ENCODE measurements at regions not wholly inside any gene's neighbourhood (a gene's known extent, or its start where the extent isn't known, plus 50 kb on each side); places are given as distances from the start of the nearest gene placed in this dataset.
"Not testable (repeated sequence)": the region's sequence is repeated elsewhere in the genome, so short reads cannot be mapped to it uniquely, and the experiment has no call there.

DNA sequence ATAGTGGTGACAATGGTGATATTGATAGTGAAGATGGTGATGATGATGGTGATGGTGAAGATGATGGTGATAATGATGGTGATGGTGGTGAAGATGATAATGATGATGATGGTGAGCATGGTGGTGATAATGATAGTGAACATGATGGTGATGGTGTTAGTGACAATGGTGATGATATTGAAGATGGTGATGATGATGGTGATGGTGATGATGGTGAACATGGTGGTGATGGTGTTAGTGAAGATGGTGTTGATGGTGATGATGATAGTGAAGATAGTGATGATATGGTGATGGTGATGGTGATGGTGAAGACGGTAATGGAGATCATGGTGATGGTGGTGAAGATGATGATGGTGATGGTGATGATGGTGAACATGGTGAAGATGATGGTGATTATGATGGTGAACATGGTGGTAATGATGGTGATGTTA lies 259.2 kb downstream of the MATN1 start:
- DNase-seq (ENCODE audit: low read depth in 2 of 2, low spot score in 1 of 2): no peak

DNA sequence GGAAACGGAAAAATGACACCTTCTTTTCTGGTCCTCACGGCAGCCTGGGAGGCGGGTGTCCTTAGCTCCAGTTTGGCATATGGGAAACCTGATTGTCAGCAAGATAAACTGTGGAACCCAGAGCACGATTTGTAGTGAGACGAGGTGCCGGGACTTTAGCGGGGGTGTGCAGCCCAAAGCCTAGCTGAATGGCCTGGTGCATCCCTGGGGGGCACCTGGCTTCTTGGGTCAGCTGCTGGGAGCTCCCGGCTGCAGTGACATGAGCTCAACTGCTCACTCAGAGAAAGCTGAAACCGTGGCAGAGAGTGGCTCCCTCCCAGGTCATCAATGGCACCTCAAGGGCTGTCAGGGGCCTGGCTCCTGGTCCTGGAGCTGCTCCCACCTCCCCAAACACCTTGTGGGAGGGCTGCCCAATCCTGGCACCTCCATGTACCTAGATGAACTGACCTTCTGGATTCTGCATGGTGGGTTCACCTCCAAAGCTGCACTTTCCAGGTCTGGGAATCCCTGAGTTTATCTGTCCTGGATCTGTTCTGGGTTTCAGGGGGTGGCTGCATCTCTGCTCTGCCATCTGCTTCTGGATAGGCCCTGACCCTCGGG lies 260.5 kb downstream of the MATN1 start:
- DNase-seq (ENCODE audit: low read depth in 2 of 2, low spot score in 1 of 2): no peak

DNA sequence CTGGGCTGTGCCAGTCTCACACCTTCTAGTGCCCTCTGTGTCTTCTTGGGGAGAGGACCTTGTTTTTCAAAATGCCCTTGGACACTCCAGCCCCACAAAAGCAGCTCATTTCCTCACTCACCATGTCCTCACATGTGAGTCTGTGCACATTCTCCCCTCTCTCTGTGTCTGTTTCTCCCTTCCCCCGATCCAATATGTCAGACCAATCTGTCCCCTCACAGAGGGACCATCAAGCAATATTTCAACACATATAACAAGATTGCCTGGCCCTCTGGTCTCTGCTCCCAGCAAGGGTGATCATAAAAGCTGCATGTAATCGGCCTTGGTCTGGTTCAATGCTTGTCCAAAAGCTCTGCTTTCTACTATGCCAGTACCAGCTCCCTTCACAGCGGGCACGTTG lies 261.2 kb downstream of the MATN1 start:
- no peak for DNase-seq (ENCODE audit: low read depth in 2 of 2, low spot score in 1 of 2)

DNA sequence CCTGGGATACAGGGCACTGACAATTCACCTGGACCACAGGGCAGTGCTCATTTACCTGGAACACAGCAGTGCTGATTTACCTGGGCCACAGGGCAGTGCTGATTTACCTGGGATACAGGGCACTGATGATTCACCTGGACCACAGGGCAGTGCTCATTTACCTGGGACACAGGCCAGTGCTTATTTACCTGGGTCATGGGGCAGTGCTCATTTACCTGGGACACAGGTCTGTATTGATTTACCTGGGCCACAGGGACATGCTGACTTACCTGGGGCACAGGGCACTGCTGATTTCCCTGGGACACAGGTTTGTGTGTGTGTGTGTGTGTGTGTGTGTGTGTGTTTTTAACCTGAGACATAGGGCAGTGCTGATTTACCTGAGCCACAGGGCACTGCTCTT lies 261.7 kb downstream of the MATN1 start:
- DNase-seq (ENCODE audit: low read depth in 2 of 2, low spot score in 1 of 2): no peak

DNA sequence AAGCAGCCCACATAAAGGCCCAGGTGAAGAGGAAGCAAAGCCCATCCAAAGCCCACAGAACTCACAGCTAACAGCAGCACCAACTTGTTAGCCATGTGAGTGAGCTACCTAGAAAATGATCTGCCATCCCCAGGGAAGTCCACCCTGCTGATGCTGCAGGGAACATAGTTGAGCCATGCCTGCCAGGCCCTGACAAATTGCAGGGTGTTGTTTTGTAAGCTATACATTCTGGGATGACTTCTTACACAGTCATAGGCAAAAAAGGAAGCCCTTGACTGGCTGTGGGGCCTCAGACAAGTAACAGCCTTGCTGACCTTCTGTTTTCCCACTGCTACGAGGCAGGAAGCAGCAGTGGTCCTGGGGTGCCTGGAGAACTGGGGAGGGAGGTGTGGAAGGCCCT lies 262.7 kb downstream of the MATN1 start:
- no peak for DNase-seq (ENCODE audit: low read depth in 2 of 2, low spot score in 1 of 2)

DNA sequence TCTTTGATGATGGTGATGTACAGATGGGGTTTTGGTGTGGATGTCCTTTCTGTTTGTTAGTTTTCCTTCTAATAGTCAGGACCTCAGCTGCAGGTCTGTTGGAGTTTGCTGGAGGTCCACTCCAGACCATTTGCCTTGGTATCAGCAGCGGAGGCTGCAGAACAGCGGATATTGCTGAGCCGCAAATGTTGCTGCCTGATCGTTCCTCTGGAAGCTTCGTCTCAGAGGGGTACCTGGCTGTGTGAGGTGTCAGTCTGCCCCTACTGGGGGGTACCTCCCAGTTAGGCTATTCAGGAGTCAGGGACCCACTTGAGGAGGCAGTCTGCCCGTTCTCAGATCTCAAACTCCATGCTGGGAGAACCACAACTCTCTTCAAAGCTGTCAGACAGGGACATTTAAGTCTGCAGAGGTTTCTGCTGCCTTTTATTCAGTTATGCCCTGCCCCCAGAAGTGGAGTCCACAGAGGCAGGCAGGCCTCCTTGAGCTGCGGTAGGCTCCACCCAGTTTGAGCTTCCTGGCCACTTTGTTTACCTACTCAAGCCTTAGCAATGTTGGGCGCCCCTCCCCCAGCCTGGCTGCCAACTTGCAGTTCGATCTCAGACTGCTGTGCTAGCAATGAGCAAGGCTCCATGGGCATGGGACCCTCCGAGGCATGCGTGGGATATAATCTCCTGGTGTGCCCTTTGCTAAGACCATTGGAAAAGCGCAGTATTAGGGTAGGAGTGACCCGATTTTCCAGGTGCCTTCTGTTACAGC lies 264.5 kb downstream of the MATN1 start:
- DNase-seq (ENCODE audit: low read depth in 2 of 2, low spot score in 1 of 2): not testable (repeated sequence)

DNA sequence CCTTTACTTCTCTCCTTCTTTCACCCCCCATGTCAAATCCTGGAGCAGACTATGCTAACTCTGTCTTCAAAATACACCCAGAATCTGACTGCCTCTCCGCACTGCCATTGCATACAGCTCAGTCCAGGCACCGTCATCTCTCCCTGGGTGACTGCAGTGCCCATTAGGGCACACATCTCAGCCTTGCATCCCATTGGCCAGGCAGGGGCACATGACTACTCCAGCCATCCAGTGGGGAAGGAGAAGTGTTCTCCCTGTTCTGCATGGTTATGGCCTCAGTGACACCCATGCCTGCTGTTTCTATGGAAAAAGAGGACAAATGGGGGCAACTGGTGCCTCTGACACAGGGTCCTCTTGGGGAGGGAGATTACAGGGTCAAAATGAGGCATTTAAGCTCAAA lies 270.5 kb downstream of the MATN1 start:
- DNase-seq (ENCODE audit: low read depth in 2 of 2, low spot score in 1 of 2): no peak

DNA sequence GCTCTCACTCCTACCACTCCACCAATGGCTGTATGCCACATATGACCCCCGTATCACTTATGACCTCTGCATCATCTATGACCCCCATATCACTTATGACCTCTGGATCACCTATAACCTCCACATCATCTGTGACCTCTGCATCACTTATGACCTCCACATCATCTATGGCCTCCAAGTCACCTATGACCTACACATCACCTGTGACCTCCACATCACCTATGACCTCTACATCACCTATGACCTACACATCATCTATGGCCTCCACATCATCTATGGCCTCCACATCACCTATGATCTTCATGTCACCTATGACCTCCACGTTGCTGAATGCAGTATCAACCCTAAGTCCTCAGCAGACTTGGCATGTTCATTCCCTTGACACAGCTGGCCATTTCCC lies 271.2 kb downstream of the MATN1 start:
- DNase-seq (ENCODE audit: low read depth in 2 of 2, low spot score in 1 of 2): no peak

DNA sequence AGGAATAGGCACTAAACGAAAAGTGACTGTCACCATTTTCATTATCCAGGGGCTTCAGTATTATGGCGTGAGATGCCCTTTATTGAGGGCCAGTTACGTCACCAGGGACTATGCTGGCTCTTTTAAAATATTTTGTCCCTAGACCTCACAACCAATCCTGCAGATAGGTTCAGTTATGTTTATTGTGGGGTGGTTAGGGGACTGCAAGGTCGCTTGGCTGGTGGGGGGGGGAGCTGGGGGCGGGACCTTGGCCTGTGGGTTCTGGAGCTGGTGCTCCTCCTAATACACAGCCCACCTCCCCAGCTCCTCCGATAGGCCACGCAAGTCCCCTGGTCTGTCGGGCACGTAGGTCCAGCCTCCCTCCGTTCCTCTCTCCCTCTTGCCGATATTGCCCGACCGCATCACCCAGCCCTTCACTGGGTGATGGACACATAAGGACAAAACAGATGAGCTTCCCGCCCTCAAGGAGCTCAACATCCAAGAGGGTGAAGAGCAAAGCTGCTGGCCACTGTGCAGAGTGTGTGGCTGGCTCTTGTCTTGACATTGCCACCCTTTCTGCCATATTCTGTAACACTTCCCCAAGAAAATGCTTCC lies 271.8 kb downstream of the MATN1 start:
- no peak for DNase-seq (ENCODE audit: low read depth in 2 of 2, low spot score in 1 of 2)

DNA sequence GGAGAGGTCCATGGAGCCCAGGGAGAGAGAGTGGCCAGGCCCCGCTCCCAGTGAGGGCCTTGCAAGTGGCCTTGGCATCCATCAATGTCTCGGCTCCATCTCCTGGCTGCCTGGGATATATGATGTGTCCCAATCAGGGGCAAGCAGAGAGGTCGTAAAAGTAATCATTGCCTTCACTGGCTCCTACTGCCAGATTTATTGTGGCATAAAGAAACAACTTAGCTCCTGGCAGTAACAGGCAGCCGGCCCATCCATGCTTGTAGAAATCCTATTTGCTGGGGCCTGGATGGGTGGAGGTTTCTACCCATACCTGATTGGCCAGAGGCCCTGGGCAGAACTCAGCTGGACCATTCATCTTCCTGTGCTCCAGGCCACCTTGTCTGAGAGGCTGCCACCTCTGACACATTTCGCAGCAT lies 272.6 kb downstream of the MATN1 start:
- DNase-seq (ENCODE audit: low read depth in 2 of 2, low spot score in 1 of 2): no peak

DNA sequence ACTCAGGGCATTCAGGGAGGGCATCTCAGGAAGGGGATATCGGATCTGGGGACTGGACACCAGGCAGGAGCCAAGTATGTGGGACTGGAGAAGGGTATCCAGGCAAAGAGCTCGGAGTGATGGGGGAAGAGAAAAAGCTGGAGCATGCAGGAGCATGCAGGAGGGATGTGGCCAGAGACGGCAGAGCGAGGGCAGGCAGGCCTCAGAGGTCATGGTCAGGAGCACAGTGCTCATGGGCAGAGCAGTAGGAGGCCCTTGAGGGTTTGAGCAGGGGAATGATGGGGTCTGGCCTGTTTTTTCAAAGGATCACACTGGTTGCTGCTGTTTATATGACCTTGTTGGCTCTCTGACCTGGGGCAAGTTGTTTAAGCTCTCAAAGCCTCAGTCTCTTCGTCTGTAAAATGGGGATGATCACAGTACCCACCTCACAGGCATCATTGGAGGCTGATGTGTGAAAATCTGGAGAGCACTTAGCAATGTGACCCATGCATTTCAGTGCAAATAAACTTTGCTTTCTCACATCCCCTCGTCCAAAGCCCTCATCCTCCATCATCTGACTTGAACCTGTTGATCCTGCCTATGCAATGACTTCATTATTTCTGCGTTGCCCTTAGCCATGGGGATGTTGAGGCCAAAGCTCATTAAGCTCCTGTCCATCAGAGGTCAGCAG lies 273.1 kb downstream of the MATN1 start:
- no peak for DNase-seq (ENCODE audit: low read depth in 2 of 2, low spot score in 1 of 2)

DNA sequence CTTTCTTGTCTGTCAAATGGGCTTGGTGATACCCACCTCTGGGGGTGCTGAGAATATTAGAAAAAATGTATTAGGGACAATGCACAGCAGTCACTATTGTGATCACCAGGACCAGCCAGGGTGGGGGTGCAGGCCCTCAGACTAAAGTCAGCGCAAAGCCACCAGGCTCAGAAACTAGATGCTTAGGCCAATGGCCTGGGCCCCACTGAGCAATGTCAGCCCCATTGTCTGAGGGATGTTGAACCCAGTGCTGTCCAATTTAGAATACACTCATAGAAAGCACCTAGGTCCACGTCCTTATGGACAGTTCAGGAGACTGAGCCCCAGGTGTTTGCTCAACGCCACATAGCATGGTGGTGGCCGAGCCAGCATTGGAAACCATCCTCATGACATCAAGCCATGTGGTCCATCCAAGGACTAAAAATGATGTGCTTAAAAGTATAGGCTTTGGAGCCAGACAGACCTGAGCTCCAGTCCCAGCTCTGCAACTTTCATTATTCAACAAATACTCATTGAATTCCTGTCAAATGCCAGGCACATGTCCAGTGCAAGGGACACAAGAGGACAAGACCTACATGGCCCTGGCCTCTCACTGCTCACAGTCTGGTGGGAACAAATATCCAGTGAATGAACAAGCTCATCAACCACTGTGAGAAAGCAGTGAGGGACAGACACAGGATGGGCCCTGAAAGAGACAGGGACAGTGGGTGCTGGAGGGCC lies 273.8 kb downstream of the MATN1 start:
- DNase-seq (ENCODE audit: low read depth in 2 of 2, low spot score in 1 of 2): no peak

DNA sequence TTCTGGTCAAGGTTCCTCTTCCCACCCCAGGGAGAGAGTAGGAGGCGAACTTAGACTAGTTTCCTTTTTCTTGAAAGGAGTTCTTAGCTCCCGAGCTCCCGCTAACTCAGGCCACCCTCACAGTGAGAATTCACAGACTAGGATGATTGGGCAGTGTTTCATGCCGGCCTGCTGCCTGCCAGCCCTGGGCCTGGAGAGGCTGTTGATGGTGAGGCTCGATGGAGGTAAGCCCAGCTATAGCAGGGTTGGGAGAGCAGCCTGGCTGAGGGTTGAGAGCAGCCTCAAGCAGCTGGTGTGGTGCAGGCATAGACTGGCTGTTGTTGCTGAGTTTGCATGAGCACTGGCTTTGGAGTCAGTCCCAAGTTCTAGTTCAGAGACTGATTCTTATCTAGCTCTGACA lies 274.4 kb downstream of the MATN1 start:
- DNase-seq (ENCODE audit: low read depth in 2 of 2, low spot score in 1 of 2): no peak

DNA sequence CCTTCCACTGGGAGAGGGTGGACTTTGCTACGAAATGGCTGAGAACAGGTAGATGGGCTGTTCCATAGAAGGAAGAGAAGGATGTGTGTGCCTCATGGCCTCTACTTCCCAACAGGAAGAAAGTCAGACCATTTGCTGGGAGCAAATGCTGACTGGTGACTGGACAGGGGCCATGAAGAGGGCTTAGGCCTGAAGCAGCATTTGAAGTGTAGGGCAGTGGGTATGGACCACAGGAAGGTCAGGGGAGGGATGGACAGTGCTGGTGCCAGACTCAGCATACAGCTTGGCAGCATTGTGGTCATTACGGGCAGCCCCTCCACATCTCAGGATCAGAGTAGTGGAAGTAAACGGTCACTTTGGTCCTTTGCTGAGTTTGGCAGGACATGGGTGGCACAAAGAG lies 275.7 kb downstream of the MATN1 start:
- no peak for DNase-seq (ENCODE audit: low read depth in 2 of 2, low spot score in 1 of 2)

DNA sequence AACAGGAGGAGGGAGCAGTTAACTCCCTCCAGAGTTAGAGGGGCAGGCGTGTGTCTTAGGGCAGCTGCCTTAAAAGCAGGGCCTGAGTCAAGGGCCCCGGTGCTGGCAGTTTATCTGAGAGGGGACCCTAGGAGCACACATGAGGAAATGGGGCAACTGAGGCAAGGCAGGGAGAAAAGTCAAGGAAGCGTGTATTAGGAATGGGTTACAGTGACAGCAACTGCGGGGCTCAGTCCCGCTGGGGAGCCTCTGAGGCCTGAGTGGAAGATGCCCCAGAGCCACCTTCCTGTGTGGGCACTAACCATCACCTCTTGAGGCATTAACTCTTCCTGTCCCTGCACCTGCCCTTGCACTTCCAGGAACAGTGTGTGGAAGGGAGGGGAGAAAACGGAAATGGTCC lies 276.3 kb downstream of the MATN1 start:
- DNase-seq (ENCODE audit: low read depth in 2 of 2, low spot score in 1 of 2): no peak

DNA sequence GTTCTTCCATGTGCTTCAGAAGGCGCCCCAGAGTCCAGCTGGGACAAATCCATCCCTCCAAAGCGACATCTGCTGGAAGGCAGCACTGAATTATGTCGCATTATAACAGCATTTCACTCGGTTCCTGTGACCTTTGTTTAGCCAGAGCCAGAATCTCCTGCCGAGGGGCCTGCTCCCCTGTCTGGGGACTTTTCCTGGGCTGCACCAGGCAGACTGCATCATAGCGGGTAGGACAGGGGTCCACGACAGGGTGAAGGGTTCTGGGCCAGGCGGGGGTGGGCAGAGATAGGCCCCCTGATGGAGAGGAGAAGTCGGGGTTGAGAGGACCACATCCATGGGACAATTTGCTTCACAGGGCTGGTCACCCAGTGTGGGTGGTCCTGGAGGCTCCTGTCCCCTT lies 276.9 kb downstream of the MATN1 start:
- DNase-seq (ENCODE audit: low read depth in 2 of 2, low spot score in 1 of 2): no peak

DNA sequence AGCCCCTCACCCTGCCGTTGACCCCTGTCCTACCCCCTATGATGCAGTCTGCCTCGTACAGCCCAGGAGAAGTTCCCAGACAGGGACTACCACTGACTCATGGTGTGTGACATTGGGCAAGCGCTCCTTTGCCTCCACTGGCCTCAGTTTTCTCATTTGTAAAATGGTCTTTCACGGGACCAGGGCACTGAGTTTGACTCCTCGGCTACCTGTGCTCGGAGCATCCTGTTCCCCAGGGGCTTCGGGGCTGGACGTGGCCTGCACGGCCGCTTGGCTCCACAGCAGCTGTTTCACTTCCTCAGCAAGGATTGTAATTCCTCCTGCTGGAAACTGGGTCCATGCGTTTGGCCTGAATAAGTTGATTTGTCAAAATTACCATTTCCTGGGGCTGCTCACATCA lies 277.3 kb downstream of the MATN1 start:
- no peak for DNase-seq (ENCODE audit: low read depth in 2 of 2, low spot score in 1 of 2)

DNA sequence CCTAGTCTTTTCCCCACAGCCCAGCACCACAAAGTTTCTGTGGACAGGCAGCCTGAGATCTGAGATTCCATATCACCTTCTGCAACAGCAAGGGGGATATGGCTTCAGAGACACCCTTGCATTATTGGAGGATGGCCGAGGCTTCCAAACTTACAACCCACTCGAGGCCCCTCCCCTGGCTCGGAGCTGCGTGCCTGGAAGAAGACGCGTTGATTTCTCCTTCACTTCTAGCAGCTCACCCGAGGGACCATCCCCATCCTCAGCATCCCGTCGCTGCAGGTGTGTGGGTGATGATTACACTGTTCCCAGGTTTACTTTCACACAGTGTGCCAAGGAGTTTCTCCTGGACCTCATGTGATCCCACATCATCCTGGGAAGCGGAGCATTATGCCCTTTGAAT lies 277.9 kb downstream of the MATN1 start:
- DNase-seq (ENCODE audit: low read depth in 2 of 2, low spot score in 1 of 2): no peak

DNA sequence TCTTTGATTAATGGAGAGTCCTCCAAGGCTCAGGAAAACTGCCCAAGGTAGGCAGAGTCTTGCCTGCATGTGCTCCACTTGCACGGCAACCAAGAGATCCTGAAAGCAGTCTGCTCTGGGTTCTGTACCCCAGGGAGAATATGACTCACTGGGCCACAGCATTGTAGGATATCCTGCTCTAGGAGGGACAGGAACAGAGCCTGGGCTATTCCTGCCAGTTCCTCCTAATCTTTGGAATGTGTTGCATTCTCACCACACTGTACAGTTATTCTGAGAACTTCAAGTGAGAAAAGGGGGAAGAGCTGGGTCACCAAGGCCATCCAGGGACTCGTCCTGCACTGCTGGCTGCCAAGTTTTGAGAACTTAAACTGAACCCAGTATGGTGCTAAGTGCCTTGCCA lies 278.5 kb downstream of the MATN1 start:
- no peak for DNase-seq (ENCODE audit: low read depth in 2 of 2, low spot score in 1 of 2)

DNA sequence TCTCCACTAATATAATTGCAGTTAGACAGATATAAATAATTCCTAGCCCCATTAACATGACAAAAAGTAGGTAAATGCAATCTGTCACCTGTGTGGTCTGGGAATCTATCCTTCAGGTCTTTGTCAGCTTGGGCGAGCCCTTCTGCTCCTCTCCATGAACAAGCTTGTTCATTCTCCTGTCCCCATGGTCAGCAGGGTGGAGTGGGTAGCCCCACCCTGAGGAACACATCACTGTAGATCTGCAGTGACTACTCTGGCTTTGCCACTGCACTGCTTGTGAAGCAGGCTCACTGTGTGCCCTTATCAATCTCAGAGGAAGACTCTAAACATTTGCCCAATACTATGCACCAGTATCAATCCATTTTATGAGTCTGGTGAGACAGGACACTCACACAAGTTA lies 279.0 kb downstream of the MATN1 start:
- no peak for DNase-seq (ENCODE audit: low read depth in 2 of 2, low spot score in 1 of 2)

DNA sequence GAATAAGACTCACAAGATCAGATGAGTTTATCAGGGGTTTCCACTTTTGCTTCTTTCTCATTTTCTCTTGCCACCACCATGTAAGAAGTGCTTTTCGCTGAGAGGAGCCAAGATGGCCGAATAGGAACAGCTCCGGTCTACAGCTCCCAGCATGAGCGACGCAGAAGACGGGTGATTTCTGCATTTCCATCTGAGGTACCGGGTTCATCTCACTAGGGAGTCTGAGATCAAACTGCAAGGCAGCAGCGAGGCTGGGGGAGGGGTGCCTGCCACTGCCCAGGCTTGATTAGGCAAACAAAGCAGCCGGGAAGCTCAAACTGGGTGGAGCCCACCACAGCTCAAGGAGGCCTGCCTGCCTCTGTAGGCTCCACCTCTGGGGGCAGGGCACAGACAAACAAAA lies 285.1 kb downstream of the MATN1 start:
- DNase-seq (ENCODE audit: low read depth in 2 of 2, low spot score in 1 of 2): not testable (repeated sequence)

All from stimulated activated CD8-positive, alpha-beta memory T cell treated with anti-CD3 and anti-CD28 coated beads, Interleukin-4, amount 100 ng/mL, for 1 hour (primary cell).